HG03442 (cell line): ENCODE measurements at regions not wholly inside any gene's neighbourhood (a gene's known extent, or its start where the extent isn't known, plus 50 kb on each side); places are given as distances from the start of the nearest gene placed in this dataset.
"Not testable (repeated sequence)": the region's sequence is repeated elsewhere in the genome, so short reads cannot be mapped to it uniquely, and the experiment has no call there.

Source experiments
- ATAC-seq: cut with Tn5 transposase; IDR thresholded peaks from one replicate; pipeline ENCODE4 v1.9.1; 2021; ENCODE audit warnings: mild to moderate bottlenecking, moderate library complexity; ENCODE audit not compliant: unreplicated experiment

DNA sequence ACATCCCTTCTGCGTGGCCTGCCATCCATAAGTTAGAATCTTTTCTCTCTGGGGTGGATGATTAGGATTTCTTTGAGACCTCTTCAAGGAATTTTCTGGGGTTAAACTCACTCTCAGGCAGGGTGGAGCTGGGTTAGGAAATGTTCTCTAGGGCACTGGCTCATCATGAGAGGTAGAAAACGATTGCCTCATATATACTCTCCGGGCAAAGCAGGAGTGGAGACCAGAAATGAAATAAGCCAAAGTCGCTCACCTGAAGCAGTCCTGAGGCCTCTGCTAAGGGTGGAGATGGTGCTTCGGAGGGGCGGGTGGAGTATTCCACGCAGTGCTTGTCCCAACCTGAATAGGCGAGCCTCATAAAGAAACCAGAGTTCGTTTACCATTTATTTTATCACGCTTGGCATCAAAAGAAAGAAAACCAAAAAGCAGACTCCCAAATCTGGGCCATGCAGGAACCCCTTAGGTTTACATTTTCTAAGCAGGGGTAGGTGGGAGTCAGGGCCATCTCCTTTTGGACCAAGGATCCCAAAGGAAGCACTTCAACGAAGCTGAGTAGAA lies 249.3 kb upstream of the MEIS1 start:
- ATAC-seq, result no peak

DNA sequence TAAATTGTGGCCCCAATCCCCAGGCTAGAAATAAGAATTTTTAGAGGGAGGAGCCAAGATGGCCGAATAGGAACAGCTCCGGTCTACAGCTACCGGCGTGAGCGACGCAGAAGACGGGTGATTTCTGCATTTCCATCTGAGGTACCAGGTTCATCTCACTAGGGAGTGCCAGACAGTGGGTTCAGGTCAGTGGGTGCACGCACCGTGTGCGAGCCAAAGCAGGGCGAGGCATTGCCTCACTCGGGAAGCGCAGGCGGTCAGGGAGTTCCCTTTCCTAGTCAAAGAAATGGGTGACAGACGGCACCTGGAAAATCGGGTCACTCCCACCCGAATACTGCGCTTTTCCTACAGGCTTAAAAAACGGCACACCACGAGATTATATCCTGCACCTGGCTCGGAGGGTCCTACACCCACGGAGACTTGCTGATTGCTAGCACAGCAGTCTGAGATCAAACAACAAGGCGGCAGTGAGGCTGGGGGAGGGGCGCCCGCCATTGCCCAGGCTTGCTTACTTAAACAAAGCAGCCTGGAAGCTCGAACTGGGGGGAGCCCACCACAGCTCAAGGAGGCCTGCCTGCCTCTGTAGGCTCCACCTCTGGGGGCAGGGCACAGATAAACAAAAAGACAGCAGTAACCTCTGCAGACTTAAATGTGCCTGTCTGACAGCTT lies 257.7 kb upstream of the MEIS1 start:
- not testable (repeated sequence) for ATAC-seq

DNA sequence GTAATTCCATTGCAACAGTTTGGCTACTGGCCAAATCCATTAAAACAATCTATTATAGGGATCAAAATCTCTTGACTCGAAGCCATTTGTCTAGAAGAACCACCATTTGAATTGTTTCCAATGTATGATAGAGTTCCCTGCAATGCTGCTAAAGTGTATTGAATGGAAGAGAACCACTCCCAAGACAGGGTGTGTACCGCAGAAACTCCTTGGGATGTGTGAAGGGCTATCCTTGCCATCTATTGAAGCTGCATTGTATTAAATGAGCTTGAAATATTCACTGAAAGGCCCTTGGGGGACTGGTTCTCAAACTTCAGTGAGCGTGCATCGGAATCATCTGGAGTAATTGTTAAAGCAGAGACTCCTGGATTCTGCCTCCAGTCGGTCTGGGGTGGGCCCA lies 260.4 kb upstream of the MEIS1 start:
- ATAC-seq, result no peak

DNA sequence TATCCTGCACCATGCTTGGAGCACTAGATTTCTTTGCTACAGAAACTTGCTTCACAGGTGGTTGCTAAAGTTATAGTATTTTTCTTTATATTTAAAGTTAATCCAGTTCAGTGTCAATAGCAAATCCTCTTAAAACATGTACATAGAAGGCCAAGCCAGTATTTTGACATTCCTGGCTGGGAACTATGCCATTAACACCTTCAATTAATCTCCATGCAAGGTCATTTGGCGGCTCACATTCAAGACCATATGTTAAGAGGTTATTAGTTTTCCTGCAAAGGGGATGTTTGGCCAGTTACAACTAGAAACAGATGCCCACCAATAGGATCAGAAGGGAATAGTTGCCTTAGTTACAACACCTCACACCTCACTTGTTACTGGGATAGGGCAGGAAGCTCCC lies 261.3 kb upstream of the MEIS1 start:
- no peak for ATAC-seq

DNA sequence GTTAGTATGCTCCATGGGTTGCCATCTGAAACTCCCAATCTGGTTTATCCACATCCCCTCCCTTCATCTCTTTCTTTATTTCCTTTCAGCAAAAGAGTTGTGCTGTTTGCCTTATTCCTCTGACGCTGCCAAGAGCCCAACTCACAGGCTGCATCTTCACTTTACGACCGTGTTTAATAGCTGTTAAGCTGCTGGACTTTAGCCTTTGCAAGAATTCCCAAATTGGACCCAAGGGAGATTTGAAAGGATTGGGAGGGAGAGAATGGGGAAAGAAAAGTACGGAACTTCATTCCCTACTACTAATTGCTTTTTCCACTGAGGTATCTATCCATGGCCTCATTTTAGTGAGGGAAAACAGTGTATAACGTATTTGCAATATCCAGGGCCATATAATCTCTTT lies 263.4 kb upstream of the MEIS1 start:
- ATAC-seq, result no peak

DNA sequence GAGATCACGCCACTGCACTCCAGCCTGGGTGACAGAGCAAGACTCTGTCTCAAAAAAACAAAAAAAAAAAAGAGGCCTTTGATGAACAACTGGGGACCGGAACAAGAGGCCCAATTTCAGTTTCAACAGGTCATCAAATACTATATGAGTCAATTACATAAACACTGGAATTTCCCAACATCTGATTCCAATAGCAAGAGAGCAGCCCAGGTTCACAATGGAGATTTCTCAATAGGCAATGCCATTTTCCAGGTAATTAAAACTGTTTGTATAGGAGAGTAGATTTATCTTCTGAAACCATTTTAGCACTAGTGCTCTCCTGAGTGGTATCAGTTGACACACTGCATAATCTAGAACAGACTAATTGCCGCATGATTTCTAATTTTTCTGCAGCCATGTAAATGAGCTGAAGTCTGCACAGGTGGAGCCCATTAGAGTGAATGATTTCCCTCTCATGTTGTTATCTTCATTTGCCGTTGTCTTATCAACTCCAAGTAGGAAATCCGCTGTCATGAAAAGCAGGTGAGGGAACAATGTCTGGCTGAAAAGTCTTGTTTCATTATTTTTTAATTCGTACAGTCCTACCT lies 264.1 kb upstream of the MEIS1 start:
- ATAC-seq, result no peak

DNA sequence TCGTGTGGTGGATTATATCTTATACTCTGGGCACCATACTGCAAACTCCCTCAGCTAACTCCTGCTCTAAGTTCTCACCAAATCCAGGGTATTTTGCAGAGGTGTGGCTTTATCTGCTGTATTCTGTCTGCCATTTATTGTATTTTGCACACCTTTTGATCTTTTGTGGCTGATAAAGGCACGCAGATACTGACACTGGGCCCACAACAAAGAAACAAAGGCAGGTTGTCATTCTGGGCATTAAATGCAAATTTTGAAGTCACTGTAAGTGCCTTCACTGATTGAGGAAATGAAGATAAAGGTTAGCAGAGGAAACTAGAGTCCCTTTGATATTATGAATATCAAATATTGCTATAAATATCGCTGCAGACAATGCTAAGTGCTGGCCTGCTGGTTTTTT lies 265.8 kb upstream of the MEIS1 start:
- ATAC-seq, result no peak

DNA sequence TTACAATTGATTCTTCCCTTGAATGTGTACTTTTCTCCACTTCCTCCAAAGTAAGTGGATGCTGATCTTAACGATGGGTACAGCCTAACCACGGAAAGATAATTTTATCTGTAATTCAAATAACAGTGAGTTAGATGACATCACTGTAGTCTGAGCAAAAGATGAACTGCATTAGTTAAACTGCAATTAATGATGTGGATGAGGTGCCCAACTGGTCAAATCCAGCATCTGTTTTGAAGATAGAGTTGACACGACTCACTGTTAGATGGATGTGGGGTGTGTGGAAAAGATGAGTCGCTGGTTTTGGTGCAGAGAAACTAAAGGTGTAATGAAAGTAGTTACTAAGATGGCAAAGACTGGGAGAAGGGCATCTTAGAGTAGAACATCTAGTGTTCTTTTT lies 270.5 kb upstream of the MEIS1 start:
- ATAC-seq, result no peak

DNA sequence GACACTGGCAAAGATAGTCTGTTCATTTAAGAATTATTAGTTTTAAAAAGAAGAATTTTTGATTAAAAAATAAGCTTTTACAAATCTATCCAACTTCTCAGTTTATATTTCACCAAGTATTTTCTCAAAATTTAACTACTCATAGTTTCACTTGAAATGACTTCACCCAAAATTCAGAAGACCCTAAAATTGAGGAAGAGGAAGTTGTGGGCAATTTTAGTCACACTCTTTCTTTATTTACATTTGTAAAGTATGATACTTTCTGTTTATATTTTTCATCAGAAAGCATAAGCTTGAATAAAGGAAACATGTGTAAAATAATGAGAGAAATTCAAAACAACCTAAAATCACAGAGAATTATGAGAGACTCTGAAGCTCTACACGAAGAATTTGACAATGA lies 278.8 kb upstream of the MEIS1 start:
- ATAC-seq, result no peak

DNA sequence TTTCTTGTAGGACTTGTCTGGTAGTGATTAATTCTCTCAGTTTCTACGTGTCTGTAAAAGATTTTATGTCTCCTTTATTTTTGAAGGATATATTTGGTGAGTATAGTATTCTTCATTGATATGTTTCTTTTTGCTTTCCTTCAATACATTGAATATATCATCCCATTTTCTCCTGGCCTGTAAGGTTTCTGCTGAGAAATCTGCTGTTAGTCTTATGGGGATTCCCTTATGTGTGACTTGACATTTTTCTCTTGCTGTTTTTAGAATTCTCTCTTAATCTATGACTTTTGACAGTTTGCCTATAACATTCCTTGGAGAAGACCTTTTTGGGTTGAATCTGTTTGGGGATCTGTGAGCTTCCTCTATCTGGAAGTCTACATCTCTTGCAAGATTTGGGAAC lies 281.0 kb upstream of the MEIS1 start:
- ATAC-seq, result no peak

DNA sequence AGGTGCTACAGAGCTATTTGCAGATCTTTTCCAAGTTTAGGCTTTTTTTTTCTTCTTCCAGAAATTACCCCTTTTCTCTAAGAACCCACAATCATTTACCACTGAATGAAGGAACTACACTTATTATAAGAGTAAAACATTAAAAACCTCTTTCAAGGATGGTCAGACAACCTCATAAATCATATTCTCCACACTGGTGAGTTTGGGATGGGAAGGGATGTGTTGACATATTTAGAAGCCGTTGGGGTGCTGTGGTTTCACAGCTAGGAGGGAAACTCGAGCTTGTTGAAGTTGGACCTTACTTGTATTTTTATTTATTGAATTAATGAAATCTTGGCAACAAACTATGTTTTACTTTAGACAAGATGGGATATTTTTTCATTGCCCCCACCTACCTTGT lies 289.4 kb upstream of the MEIS1 start:
- no peak for ATAC-seq

DNA sequence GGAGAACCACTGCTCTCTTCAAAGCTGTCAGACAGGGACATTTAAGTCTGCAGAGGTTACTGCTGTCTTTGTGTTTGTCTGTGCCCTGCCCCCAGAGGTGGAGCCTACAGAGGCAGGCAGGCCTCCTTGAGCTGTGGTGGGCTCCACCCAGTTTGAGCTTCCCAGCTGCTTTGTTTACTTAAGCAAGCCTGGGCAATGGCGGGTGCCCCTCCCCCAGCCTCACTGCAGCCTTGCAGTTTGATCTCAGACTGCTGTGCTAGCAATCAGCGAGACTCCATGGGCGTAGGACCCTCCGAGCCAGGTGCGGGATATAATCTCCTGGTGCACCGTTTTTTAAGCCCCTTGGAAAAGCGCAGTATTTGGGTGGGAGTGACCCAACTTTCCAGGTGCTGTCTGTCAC lies 290.6 kb upstream of the MEIS1 start:
- not testable (repeated sequence) for ATAC-seq

DNA sequence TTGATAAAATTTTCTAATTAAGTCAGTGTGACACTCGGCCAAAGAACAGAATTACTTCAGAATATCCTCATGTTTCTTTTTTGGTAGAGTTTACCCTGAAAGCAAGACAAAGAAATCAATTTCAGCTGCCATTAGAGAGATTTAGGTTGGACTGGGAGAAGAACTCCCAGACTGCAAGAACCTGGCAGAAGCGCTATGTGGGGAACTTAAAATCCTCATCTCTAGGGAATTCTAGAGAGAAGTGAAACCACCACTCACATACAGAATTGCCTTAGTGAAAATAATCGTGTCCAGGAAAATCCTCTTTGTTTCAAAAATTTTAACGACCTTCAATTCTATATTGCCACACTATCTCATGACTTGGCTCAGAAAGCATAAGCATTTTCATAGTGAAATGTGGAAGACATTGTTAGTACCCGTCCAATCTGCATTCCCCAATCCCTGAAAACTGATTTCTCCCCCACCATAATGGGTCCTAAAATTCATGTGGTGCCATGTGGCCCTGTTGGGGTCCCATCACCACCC lies 297.3 kb upstream of the MEIS1 start:
- ATAC-seq, result no peak

DNA sequence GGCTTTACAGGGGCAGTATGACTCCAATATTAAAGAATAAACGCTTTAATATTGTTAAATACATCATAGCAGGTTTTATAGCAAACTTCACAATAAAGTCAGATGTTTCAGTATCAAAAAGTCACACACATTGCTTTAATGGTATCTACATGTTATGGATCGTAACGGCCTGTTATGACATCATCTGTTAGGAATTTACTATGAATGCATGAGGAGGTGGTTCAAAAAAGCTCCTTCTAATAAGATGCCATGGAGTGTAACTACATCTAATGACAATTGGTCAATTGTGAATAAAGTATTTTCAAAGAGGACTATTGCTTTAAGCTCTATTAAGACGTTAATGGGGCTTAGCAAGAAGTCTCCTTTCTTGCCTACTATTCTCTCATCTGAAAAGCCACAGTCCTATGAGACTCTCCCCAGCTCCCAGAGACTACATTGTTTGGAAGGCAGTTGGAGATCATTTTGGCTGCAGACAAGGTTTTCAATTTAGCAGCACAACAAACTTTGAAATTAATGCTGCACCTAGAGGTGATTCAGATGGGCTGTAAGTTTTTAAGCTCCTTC lies 300.7 kb upstream of the MEIS1 start:
- no peak for ATAC-seq

DNA sequence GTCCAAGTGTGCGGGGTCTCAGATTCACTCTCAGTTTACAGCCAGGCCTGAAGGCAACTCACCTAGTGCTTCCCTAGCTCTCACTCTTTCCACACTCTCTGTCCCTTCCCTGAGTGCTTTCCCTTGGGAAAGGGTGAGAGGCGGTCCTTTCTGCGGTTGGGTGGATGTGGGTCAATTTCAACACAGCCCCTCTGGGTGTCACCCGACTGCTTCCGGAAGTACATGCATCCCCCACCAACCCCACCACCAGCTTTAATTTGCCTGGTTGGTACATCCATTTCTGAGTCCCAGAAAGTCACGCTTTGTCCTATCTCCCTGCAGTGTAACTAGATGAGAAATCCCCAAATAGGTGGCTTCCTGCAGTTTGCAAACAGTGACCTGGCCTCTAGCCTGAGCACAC lies 307.3 kb upstream of the MEIS1 start:
- ATAC-seq, result no peak

DNA sequence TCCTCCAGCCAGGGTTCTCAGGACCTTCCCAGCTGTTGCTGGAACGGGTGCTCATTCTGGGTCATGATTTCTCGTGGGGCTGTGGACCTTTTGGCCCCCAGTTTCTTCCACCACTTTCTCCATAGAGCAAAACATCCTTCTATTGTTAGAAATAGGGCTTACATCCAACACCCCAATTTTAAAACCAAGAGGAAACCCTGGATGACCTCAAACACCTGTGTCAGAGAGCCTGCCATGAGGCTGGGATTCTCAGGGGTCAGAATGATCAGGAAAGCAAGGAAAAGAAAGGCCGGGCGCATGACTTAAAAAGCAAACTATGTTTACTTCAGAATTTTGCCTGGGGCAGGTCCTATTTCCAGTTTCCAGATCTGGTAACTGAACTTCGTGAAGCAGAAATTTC lies 307.9 kb upstream of the MEIS1 start:
- no peak for ATAC-seq

DNA sequence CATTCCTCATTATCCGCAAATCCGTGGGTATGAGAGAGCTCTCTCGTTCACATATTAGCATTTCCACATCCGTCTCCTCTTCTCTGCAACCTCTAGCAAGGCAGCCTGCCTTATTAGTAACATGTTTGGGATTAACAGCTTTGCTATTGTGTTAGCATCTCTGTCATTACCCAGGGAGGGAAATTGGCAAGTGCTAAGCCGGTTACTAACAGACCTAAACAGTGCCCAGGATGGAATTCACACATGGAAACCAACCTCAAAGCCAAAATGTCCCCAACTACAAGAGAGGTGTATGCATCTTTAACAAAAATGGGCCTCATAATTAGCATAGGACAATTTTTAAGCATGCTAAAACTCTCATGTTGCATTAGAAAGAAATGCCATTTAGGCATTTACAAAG lies 309.0 kb upstream of the MEIS1 start:
- no peak for ATAC-seq

DNA sequence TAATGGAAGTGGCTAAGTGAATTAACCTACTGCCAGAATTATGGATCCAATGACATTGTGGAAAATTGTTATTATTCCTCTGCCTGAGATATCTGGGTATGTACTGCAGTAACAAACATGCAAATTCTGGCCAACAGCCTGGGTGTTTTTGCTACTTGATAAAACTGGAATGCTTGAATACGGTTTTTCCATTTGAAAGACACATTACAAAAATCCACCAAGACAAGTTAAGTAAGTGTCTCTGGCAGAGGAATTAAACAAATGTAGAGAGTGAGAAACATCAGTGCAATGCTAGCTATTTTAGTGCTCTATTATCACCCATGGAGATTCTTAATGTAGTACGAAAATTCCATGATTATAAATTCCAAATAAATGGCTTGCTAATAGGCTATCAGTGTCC lies 312.4 kb upstream of the MEIS1 start:
- no peak for ATAC-seq

DNA sequence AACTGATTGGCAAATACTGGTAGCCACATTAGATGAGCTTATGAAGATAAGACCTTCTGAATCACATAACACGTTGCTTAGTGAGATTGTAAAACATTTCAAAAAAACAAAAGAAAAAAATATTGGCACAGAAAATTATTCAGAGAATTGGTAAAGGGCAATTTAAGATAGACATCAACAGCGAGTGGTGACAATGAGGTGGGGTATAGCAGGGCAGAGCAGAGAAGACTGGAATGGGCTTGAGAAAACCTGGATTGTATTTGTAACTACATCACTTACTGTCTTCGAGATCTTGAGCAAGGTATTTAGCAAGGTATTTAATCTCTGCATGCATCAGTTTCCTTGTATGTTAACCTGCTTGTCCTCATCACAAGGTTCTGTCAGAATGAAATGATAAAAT lies 313.0 kb upstream of the MEIS1 start:
- no peak for ATAC-seq

DNA sequence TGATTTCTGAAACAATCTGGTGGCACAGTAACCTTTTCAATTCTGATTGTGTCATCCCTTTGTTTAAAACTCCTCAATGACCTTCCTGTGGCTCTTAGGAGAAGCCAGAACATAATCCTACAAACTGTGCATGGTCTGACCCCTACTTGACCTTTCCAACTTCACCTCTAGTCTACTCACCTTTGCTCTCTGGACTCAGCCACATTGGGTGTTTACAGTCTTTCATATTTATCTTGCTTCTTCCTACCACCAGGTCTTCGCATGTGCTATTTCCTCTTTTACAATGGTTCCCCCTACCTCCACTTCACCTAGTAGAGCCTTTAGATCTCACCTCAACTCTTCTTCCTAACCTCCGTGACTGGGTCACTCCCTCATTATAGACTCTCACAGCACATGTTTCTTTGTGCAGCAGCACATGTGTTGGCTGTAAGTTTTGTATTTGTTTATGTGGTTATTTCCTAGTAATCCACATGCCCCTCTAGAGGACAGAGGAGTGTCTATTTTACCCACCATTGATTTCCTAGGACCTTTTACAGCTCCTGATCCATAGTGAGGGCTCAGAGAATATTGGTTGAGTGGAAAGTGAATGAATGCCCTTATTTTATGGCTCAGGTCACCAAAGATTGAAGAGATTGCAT lies 320.8 kb upstream of the MEIS1 start:
- no peak for ATAC-seq

DNA sequence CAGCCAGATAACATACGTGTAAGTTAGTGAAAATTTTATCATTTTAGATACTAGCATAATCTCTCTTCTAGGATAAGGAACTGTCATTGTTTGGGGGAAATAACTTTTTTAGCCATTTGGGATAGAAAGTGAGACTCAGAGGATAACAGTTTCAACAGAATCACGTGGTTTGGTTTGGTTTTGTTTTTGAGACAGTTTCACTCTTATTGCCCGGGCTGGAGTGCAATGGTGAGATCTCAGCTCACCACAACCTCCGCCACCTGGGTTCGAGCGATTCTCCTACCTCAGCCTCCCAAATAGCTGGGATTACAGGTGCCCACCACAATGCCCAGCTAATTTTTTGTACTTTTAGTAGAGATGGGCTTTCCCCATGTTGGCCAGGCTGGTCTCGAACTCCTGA lies 323.2 kb upstream of the MEIS1 start:
- no peak for ATAC-seq

DNA sequence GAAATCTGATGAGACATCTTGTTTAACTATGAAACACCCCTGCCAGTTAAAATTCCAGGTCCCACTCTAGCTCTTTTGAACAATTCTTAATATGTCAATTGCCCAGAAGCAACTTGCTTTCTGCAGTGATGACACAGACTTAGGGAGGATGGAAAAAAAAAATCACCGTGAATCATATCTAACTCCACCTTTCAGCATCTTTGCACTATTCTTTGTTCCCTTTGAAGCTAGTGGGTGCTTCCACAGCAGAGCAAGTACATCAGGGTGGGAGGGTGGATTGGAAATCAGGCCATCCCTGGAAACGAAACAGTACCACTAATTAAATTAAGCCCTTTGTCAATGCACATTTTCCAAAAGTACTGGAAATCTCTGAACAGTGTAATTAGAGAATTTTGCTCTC lies 324.3 kb upstream of the MEIS1 start:
- no peak for ATAC-seq
